ENCODE measurements at regions not wholly inside any gene's neighbourhood (a gene's known extent, or its start where the extent isn't known, plus 50 kb on each side); places are given as distances from the start of the nearest gene placed in this dataset.
A peak's percentile ranks its signal among the peaks of the same experiment; 100 is the strongest.

- Histone ChIP-seq H3K4me1 (ENCODE audit: control insufficient read depth in 2 of 3, insufficient read depth in 2 of 3, low read depth in 1 of 3, low read length in 3 of 3) (no peaks in the 10 kb centered on the region), H3K36me3 (ENCODE audit: control insufficient read depth in 2 of 3, insufficient read depth in 3 of 3, low read length in 3 of 3) (no peaks in the 10 kb centered on the region), H3K27me3 (ENCODE audit: control insufficient read depth, insufficient read depth, low read length) (no peaks in the 10 kb centered on the region), H3K4me3 (ENCODE audit: low read length in 3 of 3) (no peak overlapping the region), H3K9me3 (ENCODE audit: control insufficient read depth in 2 of 3, insufficient read depth in 1 of 3, low read length in 3 of 3) (no peaks in the 10 kb centered on the region), H3K27ac (ENCODE audit: low read depth in 2 of 2, low read length in 2 of 2) (no peak overlapping the region), H3K9ac (ENCODE audit: low read length in 3 of 3) (no peak overlapping the region)
- TF ChIP-seq, protein P1, sequence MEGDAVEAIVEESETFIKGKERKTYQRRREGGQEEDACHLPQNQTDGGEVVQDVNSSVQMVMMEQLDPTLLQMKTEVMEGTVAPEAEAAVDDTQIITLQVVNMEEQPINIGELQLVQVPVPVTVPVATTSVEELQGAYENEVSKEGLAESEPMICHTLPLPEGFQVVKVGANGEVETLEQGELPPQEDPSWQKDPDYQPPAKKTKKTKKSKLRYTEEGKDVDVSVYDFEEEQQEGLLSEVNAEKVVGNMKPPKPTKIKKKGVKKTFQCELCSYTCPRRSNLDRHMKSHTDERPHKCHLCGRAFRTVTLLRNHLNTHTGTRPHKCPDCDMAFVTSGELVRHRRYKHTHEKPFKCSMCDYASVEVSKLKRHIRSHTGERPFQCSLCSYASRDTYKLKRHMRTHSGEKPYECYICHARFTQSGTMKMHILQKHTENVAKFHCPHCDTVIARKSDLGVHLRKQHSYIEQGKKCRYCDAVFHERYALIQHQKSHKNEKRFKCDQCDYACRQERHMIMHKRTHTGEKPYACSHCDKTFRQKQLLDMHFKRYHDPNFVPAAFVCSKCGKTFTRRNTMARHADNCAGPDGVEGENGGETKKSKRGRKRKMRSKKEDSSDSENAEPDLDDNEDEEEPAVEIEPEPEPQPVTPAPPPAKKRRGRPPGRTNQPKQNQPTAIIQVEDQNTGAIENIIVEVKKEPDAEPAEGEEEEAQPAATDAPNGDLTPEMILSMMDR (IDR thresholded peaks at IDR 0.05; ENCODE audit: borderline replicate concordance, extremely low read depth, insufficient read depth): no peak
- intact Hi-C loops (cut with DNase I): no loop called here
- DNase-seq: peak in 4 of 5 donors; percentile 31 to 67 (median 38)
- no peak for FAIRE-seq
Observed at GRCh38 chr1:216960716-216961115, 237.5 kb upstream of the ESRRG start.

DNA sequence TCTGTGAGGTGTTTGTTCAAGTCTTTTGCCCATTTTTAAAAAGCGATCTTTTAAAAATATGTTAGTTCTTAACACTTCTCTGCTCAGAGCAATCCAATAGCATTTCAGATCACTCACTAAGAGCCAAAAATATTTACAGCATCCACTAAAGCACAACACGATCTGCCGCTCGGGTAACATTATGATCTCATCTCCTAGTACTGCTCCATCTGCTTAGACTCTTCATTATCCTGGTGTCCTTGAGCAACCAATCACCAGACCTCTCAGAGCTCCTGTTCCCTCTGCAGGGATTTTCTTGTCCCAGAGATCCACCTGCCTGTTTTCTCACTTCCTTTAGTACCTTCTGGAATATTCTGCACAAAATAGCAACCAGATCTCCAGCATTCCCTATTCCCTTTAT is 235.3 kb upstream of the ESRRG start:
- Histone ChIP-seq H3K27me3 (ENCODE audit: control insufficient read depth, insufficient read depth, low read length) (no peaks in the 10 kb centered on the region), H3K9ac (ENCODE audit: low read length in 3 of 3) (no peak overlapping the region), H3K36me3 (ENCODE audit: control insufficient read depth in 2 of 3, insufficient read depth in 3 of 3, low read length in 3 of 3) (no peaks in the 10 kb centered on the region), H3K9me3 (ENCODE audit: control insufficient read depth in 2 of 3, insufficient read depth in 1 of 3, low read length in 3 of 3) (no peaks in the 10 kb centered on the region), H3K4me1 (ENCODE audit: control insufficient read depth in 2 of 3, insufficient read depth in 2 of 3, low read depth in 1 of 3, low read length in 3 of 3) (no peaks in the 10 kb centered on the region), H3K4me3 (ENCODE audit: low read length in 3 of 3) (no peak overlapping the region), H3K27ac (ENCODE audit: low read depth in 2 of 2, low read length in 2 of 2) (no peak overlapping the region)
- no peak for DNase-seq
- FAIRE-seq: no peak
- intact Hi-C loops (cut with DNase I): no loop called here
- TF ChIP-seq, protein P1 (IDR thresholded peaks at IDR 0.05; ENCODE audit: borderline replicate concordance, extremely low read depth, insufficient read depth): no peak

DNA sequence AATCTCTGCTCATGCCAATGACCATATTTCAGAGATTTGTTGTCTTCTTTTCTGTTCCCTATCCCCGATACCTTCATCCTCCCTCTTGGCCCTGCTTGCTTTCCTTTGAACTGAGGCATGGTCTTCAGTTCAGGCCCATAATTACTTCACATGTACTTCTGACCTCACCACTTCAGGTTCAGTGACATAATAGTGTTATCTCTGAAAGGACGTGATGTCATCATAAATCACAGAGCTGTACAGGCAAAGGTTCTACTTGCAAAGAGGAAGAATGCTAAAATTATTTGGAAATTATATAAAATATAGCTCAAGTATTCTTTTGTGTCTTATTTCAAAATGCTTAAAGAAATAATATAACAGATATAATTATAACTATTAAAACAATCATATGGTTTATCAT is 230.3 kb upstream of the ESRRG start:
- intact Hi-C loops (cut with DNase I): no loop called here
- no peaks in the 10 kb centered on the region for H3K4me1 ChIP-seq (ENCODE audit: control insufficient read depth in 2 of 3, insufficient read depth in 2 of 3, low read depth in 1 of 3, low read length in 3 of 3)
- no peak for FAIRE-seq
- no peaks in the 10 kb centered on the region for H3K9me3 ChIP-seq (ENCODE audit: control insufficient read depth in 2 of 3, insufficient read depth in 1 of 3, low read length in 3 of 3)
- no peak overlapping the region for H3K27ac ChIP-seq (ENCODE audit: low read depth in 2 of 2, low read length in 2 of 2)
- no peaks in the 10 kb centered on the region for H3K27me3 ChIP-seq (ENCODE audit: control insufficient read depth, insufficient read depth, low read length)
- no peaks in the 10 kb centered on the region for H3K36me3 ChIP-seq (ENCODE audit: control insufficient read depth in 2 of 3, insufficient read depth in 3 of 3, low read length in 3 of 3)
- TF ChIP-seq, protein P1 (IDR thresholded peaks at IDR 0.05; ENCODE audit: borderline replicate concordance, extremely low read depth, insufficient read depth): no peak
- no peak overlapping the region for H3K4me3 ChIP-seq (ENCODE audit: low read length in 3 of 3)
- no peak overlapping the region for H3K9ac ChIP-seq (ENCODE audit: low read length in 3 of 3)
- no peak for DNase-seq

DNA sequence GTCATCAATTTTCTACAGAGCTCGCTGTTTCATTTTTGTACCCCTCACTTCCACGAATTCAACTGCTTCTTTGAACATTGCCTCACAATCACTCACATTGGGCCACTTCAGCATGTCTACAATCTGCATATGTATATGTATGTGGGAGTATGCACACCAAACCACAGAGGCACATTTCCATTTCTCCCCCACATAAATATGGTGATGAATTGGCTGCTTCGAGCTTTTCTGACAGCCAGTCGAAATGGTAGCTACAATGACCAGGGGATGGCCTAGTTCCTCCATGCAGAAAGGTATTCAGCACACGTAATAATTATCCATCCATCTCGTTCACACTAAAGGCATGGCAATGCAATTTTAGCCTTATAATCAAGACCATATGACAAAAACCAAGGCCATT is 229.6 kb upstream of the ESRRG start:
- TF ChIP-seq, protein P1 (IDR thresholded peaks at IDR 0.05; ENCODE audit: borderline replicate concordance, extremely low read depth, insufficient read depth): no peak
- H3K9ac ChIP-seq (ENCODE audit: low read length in 3 of 3): no peak overlapping the region
- H3K36me3 ChIP-seq (ENCODE audit: control insufficient read depth in 2 of 3, insufficient read depth in 3 of 3, low read length in 3 of 3): no peaks in the 10 kb centered on the region
- DNase-seq: no peak
- no peaks in the 10 kb centered on the region for H3K9me3 ChIP-seq (ENCODE audit: control insufficient read depth in 2 of 3, insufficient read depth in 1 of 3, low read length in 3 of 3)
- H3K4me1 ChIP-seq (ENCODE audit: control insufficient read depth in 2 of 3, insufficient read depth in 2 of 3, low read depth in 1 of 3, low read length in 3 of 3): no peaks in the 10 kb centered on the region
- H3K27ac ChIP-seq (ENCODE audit: low read depth in 2 of 2, low read length in 2 of 2): no peak overlapping the region
- FAIRE-seq: no peak
- H3K4me3 ChIP-seq (ENCODE audit: low read length in 3 of 3): no peak overlapping the region
- no peaks in the 10 kb centered on the region for H3K27me3 ChIP-seq (ENCODE audit: control insufficient read depth, insufficient read depth, low read length)
- intact Hi-C loops (cut with DNase I): no loop called here

Measured in kidney (tissue), 13 donors.